AG10803 (cell line): ENCODE measurements at regions not wholly inside any gene's neighbourhood (a gene's known extent, or its start where the extent isn't known, plus 50 kb on each side); places are given as distances from the start of the nearest gene placed in this dataset.

ENCODE experiments used
- DNase-seq: peaks from one replicate; pipeline ENCODE4 v3.0.0; 2010; ENCODE audit warnings: low read depth
- H3K4me3 ChIP-seq: 2 replicates; pipeline ENCODE4 v1.5.1; 2011; ENCODE audit warnings: mild to moderate bottlenecking, low read length, control low read depth
- CTCF ChIP-seq: conservative IDR thresholded peaks from 2 replicates; pipeline ENCODE4 v1.5.1; 2011; ENCODE audit warnings: mild to moderate bottlenecking, low read length, control low read depth, inconsistent platforms

GRCh38 chr4:170750519-170750918 is 660.8 kb upstream of the AADAT start:
- no peak for TF ChIP-seq CTCF
- DNase-seq: no peak
- no peak overlapping the region for H3K4me3 ChIP-seq

- no peak for TF ChIP-seq CTCF
- H3K4me3 ChIP-seq: no peak overlapping the region
- no peak for DNase-seq
Measured at GRCh38 chr4:170748975-170749374, 659.2 kb upstream of the AADAT start.

GRCh38 chr4:170743633-170744032 is 653.9 kb upstream of the AADAT start:
- no peak for TF ChIP-seq CTCF
- H3K4me3 ChIP-seq: no peak overlapping the region
- no peak for DNase-seq

GRCh38 chr4:170741856-170742255 is 652.1 kb upstream of the AADAT start:
- TF ChIP-seq CTCF: no peak
- no peak for DNase-seq
- no peak overlapping the region for H3K4me3 ChIP-seq

GRCh38 chr4:170736710-170737109 is 647.0 kb upstream of the AADAT start:
- TF ChIP-seq CTCF: no peak
- H3K4me3 ChIP-seq: no peak overlapping the region
- no peak for DNase-seq

- DNase-seq: no peak
- H3K4me3 ChIP-seq: no peak overlapping the region
- TF ChIP-seq CTCF: no peak
Measured at GRCh38 chr4:170729897-170730296, 640.1 kb upstream of the AADAT start.

- no peak for TF ChIP-seq CTCF
- H3K4me3 ChIP-seq: no peak overlapping the region
- no peak for DNase-seq
Measured at GRCh38 chr4:170729236-170729635, 639.5 kb upstream of the AADAT start.
